ENCODE measurements at regions not wholly inside any gene's neighbourhood (a gene's known extent, or its start where the extent isn't known, plus 50 kb on each side); places are given as distances from the start of the nearest gene placed in this dataset.

DNA sequence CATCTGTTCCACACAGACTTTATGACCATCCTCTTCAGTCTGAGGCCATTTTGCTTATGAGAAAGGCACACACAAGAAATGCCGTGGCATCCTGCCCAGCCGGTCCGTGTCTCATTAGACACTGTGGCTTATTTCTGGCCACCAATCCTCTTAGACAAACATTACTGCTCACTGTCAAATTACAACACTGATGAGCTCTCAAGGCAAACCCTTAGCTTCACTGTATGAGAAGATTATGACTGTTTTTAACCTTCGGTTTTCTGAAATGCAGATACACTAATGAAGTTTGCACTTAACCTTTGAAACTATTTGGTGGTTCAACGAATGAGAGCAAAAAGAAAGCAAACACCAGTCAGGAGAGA is 50.5 kb upstream of the DST start:
- Histone ChIP-seq H3K4me1 (ENCODE audit: insufficient read depth, low read length, poor library complexity, severe bottlenecking) (no peaks in the 10 kb centered on the region), H3K27me3 (ENCODE audit: insufficient read depth, low read length, poor library complexity, severe bottlenecking) (no peaks in the 10 kb centered on the region), H2AFZ (ENCODE audit: low read length) (no peak overlapping the region), H3K4me2 (ENCODE audit: low read depth, low read length, poor library complexity, severe bottlenecking) (no peak overlapping the region), H3F3A (ENCODE audit: low read depth) (no peaks in the 10 kb centered on the region), H3K9me3 (ENCODE audit: insufficient read depth, low read depth, low read length) (no peaks in the 10 kb centered on the region), H3K36me3 (ENCODE audit: insufficient read depth, low read length) (no peaks in the 10 kb centered on the region; the same call in 1 of the 2 replicates), H3K4me3 (ENCODE audit: low read length, poor library complexity, severe bottlenecking) (no peak overlapping the region), H3K9me2 (replicated peaks; ENCODE audit: low read depth, low read length) (no peaks in the 10 kb centered on the region), H4K20me1 (ENCODE audit: insufficient read depth, low read length, poor library complexity, severe bottlenecking) (no peaks in the 10 kb centered on the region), H3K79me2 (ENCODE audit: insufficient read depth, low read length) (no peaks in the 10 kb centered on the region), H3K9ac (ENCODE audit: low read depth, low read length, poor library complexity, severe bottlenecking) (no peak overlapping the region)
- no peak for TF ChIP-seq EZH2phosphoT487 (IDR thresholded peaks at IDR 0.05; ENCODE audit: borderline replicate concordance)
- TF ChIP-seq, protein P1, sequence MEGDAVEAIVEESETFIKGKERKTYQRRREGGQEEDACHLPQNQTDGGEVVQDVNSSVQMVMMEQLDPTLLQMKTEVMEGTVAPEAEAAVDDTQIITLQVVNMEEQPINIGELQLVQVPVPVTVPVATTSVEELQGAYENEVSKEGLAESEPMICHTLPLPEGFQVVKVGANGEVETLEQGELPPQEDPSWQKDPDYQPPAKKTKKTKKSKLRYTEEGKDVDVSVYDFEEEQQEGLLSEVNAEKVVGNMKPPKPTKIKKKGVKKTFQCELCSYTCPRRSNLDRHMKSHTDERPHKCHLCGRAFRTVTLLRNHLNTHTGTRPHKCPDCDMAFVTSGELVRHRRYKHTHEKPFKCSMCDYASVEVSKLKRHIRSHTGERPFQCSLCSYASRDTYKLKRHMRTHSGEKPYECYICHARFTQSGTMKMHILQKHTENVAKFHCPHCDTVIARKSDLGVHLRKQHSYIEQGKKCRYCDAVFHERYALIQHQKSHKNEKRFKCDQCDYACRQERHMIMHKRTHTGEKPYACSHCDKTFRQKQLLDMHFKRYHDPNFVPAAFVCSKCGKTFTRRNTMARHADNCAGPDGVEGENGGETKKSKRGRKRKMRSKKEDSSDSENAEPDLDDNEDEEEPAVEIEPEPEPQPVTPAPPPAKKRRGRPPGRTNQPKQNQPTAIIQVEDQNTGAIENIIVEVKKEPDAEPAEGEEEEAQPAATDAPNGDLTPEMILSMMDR (conservative IDR thresholded peaks at IDR 0.05; ENCODE audit: low read length): no peak

DNA sequence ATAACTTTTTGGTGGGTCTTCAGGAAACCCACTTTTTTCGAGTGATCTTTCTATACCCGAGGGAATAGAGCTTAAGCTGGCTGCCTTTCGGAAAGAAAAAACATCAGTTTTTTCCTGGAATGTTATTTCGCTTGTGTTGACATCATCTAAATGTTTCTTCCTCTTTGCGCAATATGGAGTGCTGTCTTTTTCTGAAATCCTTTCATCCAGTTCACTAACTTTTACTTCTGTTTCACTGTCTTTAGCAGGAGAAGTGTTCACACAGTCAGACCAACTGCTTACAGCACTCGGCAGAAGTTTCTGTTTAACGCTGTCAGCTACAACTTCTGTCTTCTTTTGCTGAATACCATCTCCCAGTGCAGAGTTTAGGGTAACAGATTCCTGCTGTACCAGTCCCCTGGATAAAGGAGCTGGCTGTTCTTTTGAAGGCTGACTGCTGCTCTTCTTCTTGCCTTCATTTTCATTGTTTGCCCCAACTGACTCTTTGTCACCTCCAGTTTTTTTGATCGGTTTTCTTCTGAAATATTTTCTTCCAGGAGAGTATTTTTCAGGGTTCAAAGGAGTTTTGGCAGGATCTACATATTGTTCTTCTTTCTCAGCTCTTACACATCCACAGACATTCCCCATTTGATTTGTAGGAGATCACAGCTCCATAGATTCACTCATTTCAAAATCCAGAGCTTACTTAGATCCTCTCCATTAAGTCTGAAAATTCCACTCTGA is 50.0 kb upstream of the DST start:
- H3K79me2 ChIP-seq (ENCODE audit: insufficient read depth, low read length): no peaks in the 10 kb centered on the region
- TF ChIP-seq, protein P1 (conservative IDR thresholded peaks at IDR 0.05; ENCODE audit: low read length): no peak
- no peak for TF ChIP-seq EZH2phosphoT487 (IDR thresholded peaks at IDR 0.05; ENCODE audit: borderline replicate concordance)
- no peaks in the 10 kb centered on the region for H3K4me1 ChIP-seq (ENCODE audit: insufficient read depth, low read length, poor library complexity, severe bottlenecking)
- H3K4me3 ChIP-seq (ENCODE audit: low read length, poor library complexity, severe bottlenecking): no peak overlapping the region
- H3K9ac ChIP-seq (ENCODE audit: low read depth, low read length, poor library complexity, severe bottlenecking): no peak overlapping the region
- H2AFZ ChIP-seq (ENCODE audit: low read length): no peak overlapping the region
- no peaks in the 10 kb centered on the region for H3K27me3 ChIP-seq (ENCODE audit: insufficient read depth, low read length, poor library complexity, severe bottlenecking)
- H3K36me3 ChIP-seq (ENCODE audit: insufficient read depth, low read length): no peaks in the 10 kb centered on the region; the same call in 1 of the 2 replicates
- H3F3A ChIP-seq (ENCODE audit: low read depth): no peaks in the 10 kb centered on the region
- no peaks in the 10 kb centered on the region for H3K9me2 ChIP-seq (replicated peaks; ENCODE audit: low read depth, low read length)
- H3K4me2 ChIP-seq (ENCODE audit: low read depth, low read length, poor library complexity, severe bottlenecking): no peak overlapping the region
- H3K9me3 ChIP-seq (ENCODE audit: insufficient read depth, low read depth, low read length): no peaks in the 10 kb centered on the region
- H4K20me1 ChIP-seq (ENCODE audit: insufficient read depth, low read length, poor library complexity, severe bottlenecking): no peaks in the 10 kb centered on the region
